Ovary (tissue), 7 donors: ENCODE measurements at regions not wholly inside any gene's neighbourhood (a gene's known extent, or its start where the extent isn't known, plus 50 kb on each side); places are given as distances from the start of the nearest gene placed in this dataset.

Experiments
- DNase-seq, 5 donors: peaks; one replicate each; pipeline ENCODE4 v3.0.0-alpha.2; 2019 to 2020
- H3K27ac ChIP-seq, 2 donors: fragments of 200-600 bp; one replicate each; pipeline versions ENCODE4 v1.5.1 to v1.8.0; 2019 to 2022
- H3K27me3 ChIP-seq: fragments of 200-600 bp; one replicate; pipeline ENCODE4 v1.8.0; 2022
- H3K36me3 ChIP-seq: fragments of 200-600 bp; sonication (generic); one replicate; pipeline ENCODE4 v1.5.1; 2019
- H3K4me1 ChIP-seq: one replicate; pipeline ENCODE4 v1.8.1; 2013; ENCODE audit warnings: mild to moderate bottlenecking, moderate library complexity; ENCODE audit not compliant: insufficient read depth
- H3K4me3 ChIP-seq: fragments of 200-600 bp; sonication (generic); one replicate; pipeline ENCODE4 v1.5.1; 2017
- H3K9me3 ChIP-seq, 2 donors: fragments of 200-600 bp in 1 of 2; sonication (generic) in 1 of 2; one replicate each; pipeline versions ENCODE4 v1.5.1 to v1.8.1; 2013 to 2019; ENCODE audit warnings: mild to moderate bottlenecking in 1 of 2, moderate library complexity in 1 of 2
- EP300 ChIP-seq: sonication (generic); formaldehyde crosslinking; IDR thresholded peaks from one replicate; pipeline ENCODE4 v1.6.1; 2017; ENCODE audit warnings: antibody characterized with exemption
- POLR2A ChIP-seq: fragments of 450-650 bp; IDR thresholded peaks from one replicate; pipeline ENCODE4 v1.6.1; 2017; ENCODE audit warnings: antibody characterized with exemption, mild to moderate bottlenecking, moderate library complexity
- WGBS, 3 donors: extraction: QIAGEN DNeasy Blood & Tissue Kit in 1 of 3; methylation state at CpG; one replicate each; pipeline versions ENCODE4 v1.1.5 to v1.1.7; 2013 to 2017; 5-methylcytosine and 5-hydroxymethylcytosine counted together
- intact Hi-C, 4 donors: fragments of 100-400 bp; cut with DNase I; formaldehyde crosslinking; loops; one replicate each; pipeline versions ENCODE4 v1.11.0 to v1.15.1; 2022 to 2023
- TF ChIP-seq, protein P1 (sequence below), 3 donors: fragments of 450-650 bp in 2 of 3; fragments of 200-600 bp in 1 of 3; IDR thresholded peaks; one replicate each; pipeline versions ENCODE4 v1.5.1 to v1.8.0; 2016 to 2022; ENCODE audit warnings: antibody characterized with exemption in 3 of 3, mild to moderate bottlenecking in 1 of 3
- donor health status: DM: no; HTN: no; CAD: no; lungs with moderate emphysema.
- donor health status: DM: no; HTN: no; CAD: no.
- donor health status: Bipolar disorder and iron deficiency.
- donor health status: DM: no; HTN: no; CAD: no.
- donor health status: DM: yes; HTN: yes; CAD: no.

DNA sequence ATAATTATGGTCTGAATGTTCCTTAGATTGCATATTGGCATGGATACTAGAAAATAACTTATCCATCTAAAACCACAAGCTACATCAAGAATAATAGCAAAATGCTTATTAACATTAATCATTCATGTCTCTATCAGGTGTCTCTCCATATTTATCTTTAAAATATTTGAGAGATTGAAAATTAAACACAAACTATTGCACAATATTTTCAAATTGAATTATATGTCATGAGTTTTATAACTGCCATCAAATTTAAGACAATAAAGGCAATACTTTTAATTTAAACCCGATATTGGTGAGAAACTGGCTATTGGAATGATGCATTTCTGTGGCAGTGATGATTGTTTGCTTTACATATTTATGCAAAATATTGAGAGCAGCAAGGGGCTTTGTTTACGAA, 1506.8 kb upstream of the B3GALT2 start:
- no peak overlapping the region for H3K27ac ChIP-seq
- no peaks in the 10 kb centered on the region for H3K4me1 ChIP-seq
- H3K4me3 ChIP-seq, result no peak overlapping the region
- 85 to 86% (median 85%) methylated on average over 2 of the region's 2 CpGs for WGBS, 3 donors
- H3K36me3 ChIP-seq, result no peaks in the 10 kb centered on the region
- no peaks in the 10 kb centered on the region for H3K27me3 ChIP-seq
- TF ChIP-seq, protein P1, sequence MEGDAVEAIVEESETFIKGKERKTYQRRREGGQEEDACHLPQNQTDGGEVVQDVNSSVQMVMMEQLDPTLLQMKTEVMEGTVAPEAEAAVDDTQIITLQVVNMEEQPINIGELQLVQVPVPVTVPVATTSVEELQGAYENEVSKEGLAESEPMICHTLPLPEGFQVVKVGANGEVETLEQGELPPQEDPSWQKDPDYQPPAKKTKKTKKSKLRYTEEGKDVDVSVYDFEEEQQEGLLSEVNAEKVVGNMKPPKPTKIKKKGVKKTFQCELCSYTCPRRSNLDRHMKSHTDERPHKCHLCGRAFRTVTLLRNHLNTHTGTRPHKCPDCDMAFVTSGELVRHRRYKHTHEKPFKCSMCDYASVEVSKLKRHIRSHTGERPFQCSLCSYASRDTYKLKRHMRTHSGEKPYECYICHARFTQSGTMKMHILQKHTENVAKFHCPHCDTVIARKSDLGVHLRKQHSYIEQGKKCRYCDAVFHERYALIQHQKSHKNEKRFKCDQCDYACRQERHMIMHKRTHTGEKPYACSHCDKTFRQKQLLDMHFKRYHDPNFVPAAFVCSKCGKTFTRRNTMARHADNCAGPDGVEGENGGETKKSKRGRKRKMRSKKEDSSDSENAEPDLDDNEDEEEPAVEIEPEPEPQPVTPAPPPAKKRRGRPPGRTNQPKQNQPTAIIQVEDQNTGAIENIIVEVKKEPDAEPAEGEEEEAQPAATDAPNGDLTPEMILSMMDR (IDR thresholded peaks at IDR 0.05), result no peak
- TF ChIP-seq EP300, result no peak
- TF ChIP-seq POLR2A, result no peak
- no peaks in the 10 kb centered on the region for H3K9me3 ChIP-seq
- intact Hi-C loops, result no loop called here
- no peak for DNase-seq

DNA sequence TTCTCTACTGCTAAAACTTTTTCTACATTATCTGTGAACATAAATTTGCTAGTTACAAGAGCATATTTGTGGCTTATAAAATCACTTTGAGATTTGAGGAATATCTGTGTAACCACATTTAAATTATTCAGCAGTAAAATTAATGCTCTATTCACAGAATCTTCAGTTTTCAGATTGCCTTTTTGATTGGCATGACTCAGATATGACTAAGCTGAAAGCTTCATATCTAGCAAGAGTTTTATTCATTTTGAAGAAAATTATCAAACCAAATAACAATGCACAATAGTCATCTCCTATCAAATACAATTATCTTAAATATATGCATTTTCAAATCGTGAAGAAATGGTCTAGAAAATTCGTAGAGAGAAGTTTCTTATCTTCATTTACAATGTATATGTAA, 1498.2 kb upstream of the B3GALT2 start:
- intact Hi-C loops, result no loop called here
- H3K27me3 ChIP-seq, result no peaks in the 10 kb centered on the region
- H3K27ac ChIP-seq, result no peak overlapping the region
- DNase-seq, result no peak
- H3K36me3 ChIP-seq, result no peaks in the 10 kb centered on the region
- H3K4me1 ChIP-seq, result no peaks in the 10 kb centered on the region
- H3K4me3 ChIP-seq, result no peak overlapping the region
- no peaks in the 10 kb centered on the region for H3K9me3 ChIP-seq
- TF ChIP-seq EP300 (no peak), POLR2A (no peak)
- TF ChIP-seq, protein P1 (IDR thresholded peaks at IDR 0.05), result no peak
- 60 to 73% (median 72%) methylated on average over 2 of the region's 2 CpGs for WGBS, 3 donors

DNA sequence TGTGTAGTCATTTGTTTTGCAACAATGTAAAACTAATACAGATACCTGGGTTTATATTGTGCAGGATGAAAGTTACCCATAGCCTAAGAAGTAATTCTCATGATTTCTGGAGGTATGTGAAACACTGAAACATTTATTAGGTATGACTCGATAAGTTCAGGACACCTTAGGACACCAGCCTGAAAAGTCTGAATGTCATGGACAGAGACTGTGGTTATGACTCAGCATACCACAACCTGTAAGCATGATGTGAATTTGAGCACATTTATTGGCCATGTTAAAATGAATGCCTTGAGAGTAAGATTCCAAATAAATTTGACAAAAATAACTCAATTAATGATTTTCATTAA, 1471.7 kb upstream of the B3GALT2 start:
- no peak overlapping the region for H3K27ac ChIP-seq
- no peak for DNase-seq
- TF ChIP-seq POLR2A (no peak), EP300 (no peak)
- TF ChIP-seq, protein P1 (IDR thresholded peaks at IDR 0.05), result no peak
- no peaks in the 10 kb centered on the region for H3K9me3 ChIP-seq
- no peak overlapping the region for H3K4me3 ChIP-seq
- H3K27me3 ChIP-seq, result no peaks in the 10 kb centered on the region
- no peaks in the 10 kb centered on the region for H3K4me1 ChIP-seq
- intact Hi-C loops, result no loop called here
- WGBS, 3 donors, result 73 to 87% (median 83%) methylated on average over 1 of the region's 1 CpG
- H3K36me3 ChIP-seq, result no peaks in the 10 kb centered on the region

DNA sequence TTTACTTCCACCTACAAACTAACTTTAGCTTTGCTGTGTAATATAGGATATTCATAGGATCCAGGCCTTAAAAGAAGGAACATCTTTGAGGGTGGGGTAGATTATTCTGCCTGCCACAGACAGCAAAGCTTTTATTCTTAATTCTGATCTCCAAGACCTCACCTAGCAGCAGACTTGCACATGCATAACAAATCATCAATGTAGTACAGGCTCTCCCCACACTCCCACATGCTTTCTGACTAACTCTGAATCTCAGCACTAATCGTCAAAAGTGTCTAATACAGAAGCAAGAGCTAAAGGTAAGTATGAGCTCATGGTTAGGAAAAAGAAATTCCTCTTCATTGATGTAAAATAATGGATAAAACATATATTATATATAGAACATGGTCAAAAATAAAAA, 1468.5 kb upstream of the B3GALT2 start:
- H3K27ac ChIP-seq, result no peak overlapping the region
- 47 to 55% (median 50%) methylated on average over 1 of the region's 1 CpG for WGBS, 3 donors
- H3K4me3 ChIP-seq, result no peak overlapping the region
- intact Hi-C loops, result no loop called here
- H3K36me3 ChIP-seq, result no peaks in the 10 kb centered on the region
- H3K4me1 ChIP-seq, result no peaks in the 10 kb centered on the region
- no peaks in the 10 kb centered on the region for H3K9me3 ChIP-seq
- DNase-seq, result no peak
- no peaks in the 10 kb centered on the region for H3K27me3 ChIP-seq
- TF ChIP-seq, protein P1 (IDR thresholded peaks at IDR 0.05), result no peak
- no peak for TF ChIP-seq POLR2A
- no peak for TF ChIP-seq EP300

DNA sequence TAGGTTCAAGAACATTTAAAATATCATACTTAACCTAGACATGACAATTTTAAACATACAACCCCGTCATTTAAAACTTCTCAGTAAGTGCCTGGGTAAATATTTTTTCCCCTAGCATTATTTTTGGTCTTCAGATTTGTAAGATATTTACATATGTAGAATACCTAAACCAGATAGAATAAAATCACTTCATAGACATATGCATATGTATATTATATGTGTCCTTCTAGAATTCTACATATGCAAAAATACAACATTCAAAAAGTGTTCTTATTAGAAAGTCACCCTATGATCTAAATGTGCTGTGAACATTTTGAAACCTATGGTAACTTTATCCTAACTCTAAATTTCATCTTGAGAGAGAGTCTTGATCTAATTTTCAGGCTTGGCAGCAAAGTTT, 1467.0 kb upstream of the B3GALT2 start:
- no peaks in the 10 kb centered on the region for H3K27me3 ChIP-seq
- no peaks in the 10 kb centered on the region for H3K4me1 ChIP-seq
- no peak overlapping the region for H3K27ac ChIP-seq
- H3K36me3 ChIP-seq, result no peaks in the 10 kb centered on the region
- intact Hi-C loops, result no loop called here
- TF ChIP-seq EP300 (no peak), POLR2A (no peak)
- TF ChIP-seq, protein P1 (IDR thresholded peaks at IDR 0.05), result no peak
- DNase-seq, result no peak
- H3K4me3 ChIP-seq, result no peak overlapping the region
- 92 to 93% (median 92%) methylated on average over 1 of the region's 1 CpG for WGBS, 3 donors
- H3K9me3 ChIP-seq, result no peaks in the 10 kb centered on the region
